Germinal center (tissue), 1 donor: ENCODE measurements at regions not wholly inside any gene's neighbourhood (a gene's known extent, or its start where the extent isn't known, plus 50 kb on each side); places are given as distances from the start of the nearest gene placed in this dataset.

Experiments
- DNase-seq: peaks from one replicate; pipeline ENCODE4 v3.0.0; 2012; ENCODE audit warnings: mixed read lengths, low spot score

DNA sequence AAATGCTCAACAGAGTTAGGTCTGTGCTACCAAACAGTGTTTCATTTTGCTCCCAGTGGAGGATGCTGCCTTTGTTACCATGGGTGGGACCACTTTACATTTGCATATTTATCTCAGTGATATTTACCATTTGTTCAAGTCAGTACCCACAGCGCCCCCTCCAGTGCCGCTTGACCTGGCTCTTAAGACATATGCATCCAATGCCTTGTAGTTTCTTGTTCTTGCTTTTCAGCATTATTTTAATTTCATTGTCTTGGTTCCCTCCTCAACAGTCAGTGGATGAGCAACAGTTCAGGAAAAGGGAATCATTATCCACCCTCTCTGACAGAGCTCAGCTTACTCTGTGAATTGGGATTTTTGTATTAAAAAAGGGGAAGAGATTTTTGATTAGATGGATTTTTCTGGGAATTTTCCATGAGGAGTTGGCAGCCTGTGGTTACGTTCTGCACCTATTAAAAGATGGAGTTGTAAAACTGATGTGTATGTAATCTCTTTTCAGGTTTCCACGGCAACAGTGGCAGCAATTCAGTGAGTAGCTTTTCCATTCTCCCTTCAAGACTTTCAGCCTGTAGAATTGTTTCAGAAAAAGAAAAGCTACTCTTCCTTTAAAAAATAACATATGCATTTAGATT is 240.5 kb upstream of the DAAM1 start:
- DNase-seq = no peak

- no peak for DNase-seq
Measured at GRCh38 chr14:58950555-58950954, 237.9 kb upstream of the DAAM1 start.

- no peak for DNase-seq
Measured at GRCh38 chr14:58951143-58951542, 237.3 kb upstream of the DAAM1 start.

GRCh38 chr14:58954052-58954451 is 234.4 kb upstream of the DAAM1 start:
- DNase-seq = no peak

- no peak for DNase-seq
Measured at GRCh38 chr14:58954901-58955861, 233.3 kb upstream of the DAAM1 start.

GRCh38 chr14:58961045-58961731 is 227.3 kb upstream of the DAAM1 start:
- no peak for DNase-seq

DNA sequence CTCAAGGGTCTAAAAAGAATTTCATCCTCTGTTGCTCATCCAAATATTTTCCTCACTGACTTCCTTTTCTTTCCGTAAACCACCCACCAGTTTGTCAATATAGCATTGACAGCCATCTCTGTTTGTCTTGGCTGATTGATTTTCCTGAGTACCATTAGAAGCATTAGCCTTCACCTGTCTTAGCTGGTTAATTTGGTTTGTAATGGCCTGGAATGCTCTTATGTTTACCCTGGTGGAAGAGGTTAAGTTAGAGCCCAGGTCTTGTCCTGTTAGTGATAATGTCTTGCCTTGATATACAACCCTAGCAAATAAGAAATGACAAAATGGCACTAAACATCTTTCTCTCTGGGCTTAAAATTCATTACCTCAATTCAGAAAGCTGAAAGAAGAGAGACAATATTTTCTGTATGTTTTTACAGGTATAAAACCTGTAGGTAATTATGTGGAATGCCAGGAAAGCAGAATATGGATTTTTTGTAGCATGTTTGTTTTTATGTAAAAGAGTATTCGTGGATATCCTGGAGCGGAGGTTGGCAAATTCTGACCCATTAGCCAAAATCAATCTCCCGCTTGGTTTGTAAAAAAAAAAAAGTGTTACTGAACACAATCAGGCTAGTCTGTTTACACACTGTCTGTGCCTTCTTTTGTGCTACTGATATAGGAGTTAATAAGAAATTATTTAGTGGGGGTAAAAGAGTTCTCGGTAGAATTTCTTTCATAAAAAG is 224.4 kb upstream of the DAAM1 start:
- DNase-seq = no peak

DNA sequence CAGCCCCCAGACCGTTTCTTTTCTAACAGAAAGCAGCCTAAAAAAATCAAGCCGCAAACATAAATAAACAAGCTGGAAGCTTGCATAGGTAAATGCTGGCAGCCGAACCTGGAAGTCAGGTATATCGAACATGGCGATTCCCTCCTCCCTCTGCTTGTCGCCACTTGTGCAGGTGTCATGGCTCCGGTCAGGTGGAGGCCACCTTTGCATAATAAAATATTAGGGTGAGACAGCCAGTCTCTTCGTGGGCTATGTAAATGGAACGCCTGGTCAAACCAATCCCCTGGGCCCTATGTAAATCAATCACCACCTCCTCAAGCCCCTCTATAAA is 223.9 kb upstream of the DAAM1 start:
- DNase-seq = no peak

DNA sequence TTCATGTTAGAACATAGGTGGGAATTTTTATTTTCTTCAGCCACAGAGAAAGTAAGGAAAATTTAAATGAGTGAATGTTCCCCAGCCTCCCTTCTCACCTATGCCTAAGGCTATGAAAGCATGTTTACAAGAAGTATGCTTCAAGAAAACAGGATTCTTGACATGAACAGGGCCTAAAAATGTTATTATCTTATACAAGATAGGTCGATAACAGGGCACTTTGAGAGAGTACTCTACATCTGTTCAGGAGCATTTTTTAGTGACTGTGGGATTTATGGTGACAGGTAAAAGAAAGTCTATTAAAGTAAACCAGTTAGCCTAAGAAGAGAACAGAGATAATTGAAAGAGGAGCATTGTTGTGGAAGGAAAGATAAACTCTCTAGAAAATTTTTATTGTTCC is 222.9 kb upstream of the DAAM1 start:
- DNase-seq = no peak

DNA sequence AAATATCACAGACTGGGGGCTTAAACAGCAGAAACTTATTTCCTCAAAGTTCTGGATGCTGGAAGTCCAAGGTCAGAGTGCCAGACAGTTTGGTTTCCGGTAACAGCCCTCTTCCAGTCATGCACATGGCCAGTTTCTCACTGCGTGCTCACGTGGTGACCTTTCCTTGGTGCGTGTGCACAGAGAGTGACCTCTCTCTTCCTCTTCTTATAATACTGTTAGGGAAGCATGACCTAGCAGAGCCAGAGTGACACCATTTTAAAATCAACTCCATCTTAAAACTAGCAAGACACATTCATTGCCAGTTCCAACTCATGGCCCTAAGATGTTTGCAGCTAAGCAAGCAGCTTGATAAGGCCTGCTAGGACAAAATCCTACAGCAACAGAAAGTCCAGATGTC is 221.5 kb upstream of the DAAM1 start:
- no peak for DNase-seq

GRCh38 chr14:58969951-58970751 is 218.3 kb upstream of the DAAM1 start:
- no peak for DNase-seq

- DNase-seq = no peak
Measured at GRCh38 chr14:58972233-58973017, 216.0 kb upstream of the DAAM1 start.

GRCh38 chr14:58977366-58977765 is 211.1 kb upstream of the DAAM1 start:
- DNase-seq = no peak

- DNase-seq = no peak
Measured at GRCh38 chr14:58978343-58978742, 210.1 kb upstream of the DAAM1 start.

GRCh38 chr14:58979325-58979724 is 209.1 kb upstream of the DAAM1 start:
- DNase-seq = no peak

DNA sequence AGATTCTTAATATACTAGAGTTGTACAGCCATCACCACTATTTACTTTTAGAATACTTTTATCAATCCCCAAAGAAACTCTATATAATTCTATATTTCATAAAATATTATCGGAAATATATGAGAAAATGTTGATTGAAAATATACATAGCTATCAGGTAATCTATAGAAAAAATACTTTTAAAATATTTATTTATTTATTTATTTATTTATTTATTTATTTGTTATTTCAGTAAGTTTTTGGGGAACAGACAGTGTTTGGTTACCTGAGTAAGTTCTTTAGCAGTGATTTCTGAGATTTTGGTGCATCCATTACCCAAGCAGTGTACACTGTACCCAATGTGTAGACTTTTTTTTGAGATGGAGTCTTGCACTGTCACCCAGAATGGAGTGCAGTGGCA is 206.6 kb upstream of the DAAM1 start:
- DNase-seq = no peak

- no peak for DNase-seq
Measured at GRCh38 chr14:58985786-58986185, 202.7 kb upstream of the DAAM1 start.

DNA sequence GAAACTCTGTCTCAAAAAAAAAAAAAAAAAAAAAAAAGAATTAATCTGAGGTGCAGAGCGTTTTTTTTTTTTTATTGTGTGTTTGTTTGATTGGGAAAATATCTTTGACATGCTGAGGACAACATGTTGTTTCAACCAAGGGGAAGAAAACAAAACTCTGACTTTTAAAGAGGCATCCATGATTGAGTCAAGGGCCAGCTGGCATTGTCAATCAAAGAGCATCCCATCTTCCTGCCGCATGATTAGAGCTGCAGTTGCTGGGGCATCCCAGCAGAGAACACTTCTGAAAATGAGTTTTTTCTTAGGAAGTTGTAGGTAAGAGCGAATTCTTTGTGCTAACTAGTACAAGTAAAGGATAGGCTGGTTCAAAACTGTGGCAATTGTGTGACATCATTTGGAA is 200.9 kb upstream of the DAAM1 start:
- DNase-seq = no peak

DNA sequence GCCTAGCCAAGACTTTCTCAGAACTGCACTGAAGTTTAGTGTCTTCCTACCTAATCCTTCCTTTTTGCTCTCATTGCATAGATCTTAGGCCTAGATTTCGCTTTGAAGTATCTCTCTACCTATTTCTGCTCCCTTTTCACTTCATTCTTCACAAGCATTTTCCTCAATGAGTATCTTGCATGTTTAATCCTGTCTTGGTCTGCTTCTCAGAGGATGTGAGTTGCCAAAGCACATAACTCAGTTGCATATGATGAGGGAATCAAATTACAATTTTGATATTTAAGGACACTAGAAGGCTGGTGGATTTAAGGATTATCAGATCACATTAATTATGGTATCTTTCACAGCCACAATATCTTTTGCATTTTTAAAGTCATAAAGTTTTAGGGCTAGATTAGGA is 195.5 kb upstream of the DAAM1 start:
- DNase-seq = no peak

DNA sequence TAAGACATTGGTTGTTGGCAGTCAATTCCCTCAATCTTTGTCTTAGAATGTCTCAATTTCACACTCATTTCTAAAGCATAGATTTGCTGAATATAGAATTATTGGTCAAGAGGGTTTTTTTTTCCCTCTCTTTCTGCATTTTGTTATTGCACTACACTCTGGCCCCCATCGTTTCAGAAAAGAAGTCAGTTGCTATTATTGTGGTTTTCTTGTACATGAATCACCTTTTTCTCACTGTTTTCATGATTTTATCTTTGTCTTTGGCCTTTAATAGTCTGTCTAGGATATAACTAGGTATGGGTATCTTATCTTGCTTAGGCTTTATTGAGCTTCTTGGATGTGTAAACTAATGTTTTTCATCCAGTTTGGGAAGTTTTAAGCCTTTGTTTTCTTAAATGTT is 194.3 kb upstream of the DAAM1 start:
- no peak for DNase-seq

DNA sequence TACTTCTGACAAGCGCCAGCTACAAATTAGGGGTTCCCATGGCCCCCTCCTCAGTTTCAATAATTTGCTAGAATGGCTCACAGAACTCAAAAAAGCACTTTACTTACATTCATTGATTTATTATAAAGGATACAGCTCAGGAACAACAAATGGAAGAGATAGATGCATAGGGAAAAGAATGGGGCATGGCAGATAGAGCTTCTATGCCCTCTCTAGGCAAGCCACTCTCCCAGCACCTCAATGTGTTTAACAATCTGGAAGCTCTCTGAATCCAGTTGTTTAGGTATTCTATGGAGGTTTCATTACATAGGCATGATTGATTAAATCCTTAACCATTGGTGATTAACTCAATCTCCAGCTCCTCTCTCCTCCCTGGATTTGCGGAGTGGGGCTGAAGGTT is 184.5 kb upstream of the DAAM1 start:
- DNase-seq = no peak
